SU-DHL-6 (cell line): ENCODE measurements at regions not wholly inside any gene's neighbourhood (a gene's known extent, or its start where the extent isn't known, plus 50 kb on each side); places are given as distances from the start of the nearest gene placed in this dataset.

Source experiments
- EZH2phosphoT487 ChIP-seq: fragments of 200-600 bp; sonication (generic), shearing (Covaris generic); conservative IDR thresholded peaks from 2 replicates; pipeline ENCODE4 v1.6.1; 2018; ENCODE audit warnings: mild to moderate bottlenecking, antibody characterized with exemption, low read length, moderate library complexity, mixed read lengths
- TF ChIP-seq, protein P1 (sequence below): fragments of 200-600 bp; sonication (generic); IDR thresholded peaks from one replicate; pipeline ENCODE4 v1.5.1; 2017; ENCODE audit warnings: antibody characterized with exemption, mild to moderate bottlenecking, low read length, moderate library complexity; ENCODE audit not compliant: insufficient read depth, poor library complexity, severe bottlenecking

GRCh38 chr6:144952456-144953240 is 667.5 kb downstream of the UTRN start:
- TF ChIP-seq, protein P1, sequence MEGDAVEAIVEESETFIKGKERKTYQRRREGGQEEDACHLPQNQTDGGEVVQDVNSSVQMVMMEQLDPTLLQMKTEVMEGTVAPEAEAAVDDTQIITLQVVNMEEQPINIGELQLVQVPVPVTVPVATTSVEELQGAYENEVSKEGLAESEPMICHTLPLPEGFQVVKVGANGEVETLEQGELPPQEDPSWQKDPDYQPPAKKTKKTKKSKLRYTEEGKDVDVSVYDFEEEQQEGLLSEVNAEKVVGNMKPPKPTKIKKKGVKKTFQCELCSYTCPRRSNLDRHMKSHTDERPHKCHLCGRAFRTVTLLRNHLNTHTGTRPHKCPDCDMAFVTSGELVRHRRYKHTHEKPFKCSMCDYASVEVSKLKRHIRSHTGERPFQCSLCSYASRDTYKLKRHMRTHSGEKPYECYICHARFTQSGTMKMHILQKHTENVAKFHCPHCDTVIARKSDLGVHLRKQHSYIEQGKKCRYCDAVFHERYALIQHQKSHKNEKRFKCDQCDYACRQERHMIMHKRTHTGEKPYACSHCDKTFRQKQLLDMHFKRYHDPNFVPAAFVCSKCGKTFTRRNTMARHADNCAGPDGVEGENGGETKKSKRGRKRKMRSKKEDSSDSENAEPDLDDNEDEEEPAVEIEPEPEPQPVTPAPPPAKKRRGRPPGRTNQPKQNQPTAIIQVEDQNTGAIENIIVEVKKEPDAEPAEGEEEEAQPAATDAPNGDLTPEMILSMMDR: no peak
- TF ChIP-seq EZH2phosphoT487: no peak
